GM15510 (cell line): ENCODE measurements at regions not wholly inside any gene's neighbourhood (a gene's known extent, or its start where the extent isn't known, plus 50 kb on each side); places are given as distances from the start of the nearest gene placed in this dataset.

ENCODE experiments used
- POLR2A ChIP-seq: IDR thresholded peaks from 3 replicates; pipeline ENCODE4 v1.6.1; 2011; ENCODE audit warnings: borderline replicate concordance; ENCODE audit not compliant: insufficient read length; ENCODE audit errors: extremely low read depth

- no peak for TF ChIP-seq POLR2A
Measured at GRCh38 chr19:28242317-28242927, 970.5 kb downstream of the UQCRFS1 start.

GRCh38 chr19:28239270-28239669, 973.7 kb downstream of the UQCRFS1 start:
- no peak for TF ChIP-seq POLR2A

GRCh38 chr19:28238270-28238820, 974.6 kb downstream of the UQCRFS1 start:
- no peak for TF ChIP-seq POLR2A

- no peak for TF ChIP-seq POLR2A
Measured at GRCh38 chr19:28235606-28236125, 977.3 kb downstream of the UQCRFS1 start.

GRCh38 chr19:28234637-28235036, 978.3 kb downstream of the UQCRFS1 start:
- no peak for TF ChIP-seq POLR2A

- no peak for TF ChIP-seq POLR2A
Measured at GRCh38 chr19:28228854-28229253, 984.1 kb downstream of the UQCRFS1 start.

GRCh38 chr19:28224441-28224840, 988.5 kb downstream of the UQCRFS1 start:
- TF ChIP-seq POLR2A: no peak

- no peak for TF ChIP-seq POLR2A
Measured at GRCh38 chr19:28221736-28222135, 991.2 kb downstream of the UQCRFS1 start.

GRCh38 chr19:28218728-28219127, 994.2 kb downstream of the UQCRFS1 start:
- no peak for TF ChIP-seq POLR2A

GRCh38 chr19:28217022-28217421, 995.9 kb downstream of the UQCRFS1 start:
- TF ChIP-seq POLR2A: no peak

- TF ChIP-seq POLR2A: no peak
Measured at GRCh38 chr19:28213470-28214082, 999.4 kb downstream of the UQCRFS1 start.

- TF ChIP-seq POLR2A: no peak
Measured at GRCh38 chr19:28210886-28211285, 1002.1 kb downstream of the UQCRFS1 start.

- TF ChIP-seq POLR2A: no peak
Measured at GRCh38 chr19:28208745-28209144, 1004.2 kb downstream of the UQCRFS1 start.

- no peak for TF ChIP-seq POLR2A
Measured at GRCh38 chr19:28207244-28207643, 1005.7 kb downstream of the UQCRFS1 start.

GRCh38 chr19:28201462-28201943, 1011.4 kb downstream of the UQCRFS1 start:
- no peak for TF ChIP-seq POLR2A

- no peak for TF ChIP-seq POLR2A
Measured at GRCh38 chr19:28199323-28199722, 1013.6 kb downstream of the UQCRFS1 start.
